NCI-H1417 treated with DMSO at 0.1 percent for 48 hours (cell line): ENCODE measurements at regions not wholly inside any gene's neighbourhood (a gene's known extent, or its start where the extent isn't known, plus 50 kb on each side); places are given as distances from the start of the nearest gene placed in this dataset.
A peak's percentile ranks its signal among the peaks of the same experiment; 100 is the strongest.
"Not testable (repeated sequence)": the region's sequence is repeated elsewhere in the genome, so short reads cannot be mapped to it uniquely, and the experiment has no call there.

Experiments used
- DNase-seq: peaks from one replicate; lab custom pipeline; 2025; lab: John Stamatoyannopoulos, UW

DNA sequence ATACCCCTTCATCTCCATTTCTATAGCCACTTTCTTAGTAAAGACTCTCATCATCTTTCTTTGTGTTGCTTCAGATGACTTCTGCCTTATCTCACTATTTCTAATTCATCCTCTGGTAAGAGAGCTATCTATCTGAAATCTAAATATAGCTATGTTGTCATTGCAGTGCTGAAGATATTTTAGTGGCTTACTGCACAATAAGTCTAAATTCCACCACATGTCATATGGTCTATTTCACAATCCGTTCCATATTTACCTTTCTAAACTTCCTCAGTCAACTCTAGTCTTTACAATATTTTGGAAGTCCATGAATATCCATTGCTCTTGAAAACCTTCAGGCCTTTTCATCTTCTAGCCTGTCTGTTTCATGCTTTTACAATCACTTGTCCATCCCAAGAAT is 465.1 kb upstream of the SLC10A2 start:
- DNase-seq = no peak

GRCh38 chr13:103528437-103528836 is 462.2 kb upstream of the SLC10A2 start:
- no peak for DNase-seq

GRCh38 chr13:103525530-103525929 is 459.3 kb upstream of the SLC10A2 start:
- peak; percentile 72 for DNase-seq

- DNase-seq = no peak
Measured at GRCh38 chr13:103523858-103524257, 457.6 kb upstream of the SLC10A2 start.

DNA sequence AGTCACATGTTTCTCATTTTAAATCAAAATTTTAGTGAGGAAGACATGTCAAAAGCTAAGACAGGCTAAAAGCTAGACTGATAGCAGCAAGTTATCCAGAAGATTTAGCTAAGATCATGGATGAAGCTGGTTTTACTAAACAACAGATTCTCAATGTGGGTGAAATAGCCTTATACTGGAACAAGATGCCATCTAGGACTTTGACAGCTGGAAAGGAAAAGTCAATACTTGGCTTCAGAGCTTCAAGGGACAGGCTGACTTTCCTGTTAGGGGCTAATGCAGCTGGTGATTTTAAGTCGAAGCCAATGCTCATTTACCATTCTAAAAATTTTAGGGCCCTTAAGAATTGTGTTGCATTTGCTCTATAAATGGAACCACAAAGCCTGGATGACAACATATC is 455.3 kb upstream of the SLC10A2 start:
- no peak for DNase-seq

DNA sequence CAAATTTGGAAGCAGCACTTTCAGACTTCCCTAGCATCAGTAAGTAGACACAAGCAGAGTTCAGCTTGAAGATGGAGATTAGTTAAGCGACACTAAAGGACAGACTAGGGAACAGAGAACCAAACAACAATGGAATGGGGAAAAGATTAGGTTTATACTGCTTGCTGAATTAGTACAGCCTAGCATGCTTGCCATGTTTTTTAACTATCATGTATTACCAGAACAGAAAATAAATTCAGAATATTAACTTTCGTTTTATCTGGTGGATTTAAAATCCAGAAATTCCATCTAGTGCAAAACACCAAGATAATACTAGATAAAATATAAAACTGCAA is 451.5 kb upstream of the SLC10A2 start:
- DNase-seq = no peak

DNA sequence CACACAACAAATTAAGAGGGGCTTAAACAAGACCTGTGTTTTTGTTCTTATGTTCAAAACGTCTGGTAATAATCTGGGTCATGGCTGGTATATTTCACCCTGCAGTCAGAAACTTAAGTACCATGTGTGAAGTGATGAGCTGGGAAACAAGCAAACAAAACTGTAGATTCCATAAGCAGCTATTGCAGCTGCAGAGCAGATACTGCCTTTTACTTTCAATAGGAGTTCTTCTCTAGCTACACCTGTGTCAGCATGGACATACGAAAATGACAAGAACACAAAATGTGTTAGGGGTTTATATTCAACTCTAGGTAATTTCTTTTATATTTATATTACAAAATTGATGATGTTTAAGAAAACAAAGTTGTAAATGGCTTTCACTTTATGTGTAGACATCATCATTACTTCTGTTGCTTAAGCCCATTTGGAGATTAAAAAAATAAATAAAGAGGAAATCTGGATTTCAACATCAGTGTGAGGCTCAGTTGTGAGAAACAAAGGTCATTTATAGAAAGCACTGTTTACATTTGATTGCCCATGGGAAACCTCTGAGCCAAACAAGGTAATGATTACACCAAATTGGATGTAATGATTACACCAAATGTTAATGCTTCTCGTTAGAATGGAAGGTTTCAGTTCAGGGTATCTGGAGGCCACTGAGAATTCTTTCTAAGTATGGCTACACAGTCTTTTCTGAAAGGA is 451.0 kb upstream of the SLC10A2 start:
- no peak for DNase-seq

DNA sequence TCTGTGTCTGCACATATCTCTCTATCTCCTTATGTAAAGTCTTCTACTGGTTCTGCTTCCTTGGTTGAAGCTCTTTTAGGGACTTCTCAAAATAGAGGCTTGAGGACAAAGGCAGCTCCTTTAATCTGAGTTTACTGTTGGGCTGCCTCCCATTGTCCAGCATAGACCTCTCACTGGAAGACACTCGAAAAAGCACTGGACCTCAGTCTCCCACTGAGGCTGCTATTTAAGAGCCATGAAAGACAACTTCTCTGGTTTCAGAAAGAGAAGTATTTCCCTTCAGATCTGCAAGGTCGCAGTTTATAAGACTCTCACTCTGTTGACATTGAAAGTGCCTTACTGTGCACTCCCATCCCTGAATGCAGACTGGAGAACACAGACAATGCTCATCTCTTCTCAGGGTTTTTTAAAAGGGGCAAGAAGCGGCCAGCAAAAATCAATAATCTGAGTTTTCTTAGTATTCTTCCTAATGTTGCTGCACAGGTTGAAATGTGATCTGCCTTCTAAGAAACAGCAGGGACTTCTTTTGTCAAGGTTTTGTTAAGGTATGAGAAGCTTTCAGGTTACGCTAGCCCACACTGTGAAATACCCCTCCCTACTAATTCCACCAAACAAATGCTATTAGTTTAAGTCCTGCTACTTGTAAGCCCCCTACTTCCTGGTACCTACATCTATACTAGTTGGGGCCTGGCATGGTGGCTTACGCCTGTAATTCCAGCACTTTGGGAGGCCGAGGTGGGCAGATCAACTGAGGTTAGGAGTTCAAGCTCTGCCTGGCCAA is 450.0 kb upstream of the SLC10A2 start:
- no peak for DNase-seq

- no peak for DNase-seq
Measured at GRCh38 chr13:103515410-103515809, 449.2 kb upstream of the SLC10A2 start.

- DNase-seq = no peak
Measured at GRCh38 chr13:103514619-103515018, 448.4 kb upstream of the SLC10A2 start.

DNA sequence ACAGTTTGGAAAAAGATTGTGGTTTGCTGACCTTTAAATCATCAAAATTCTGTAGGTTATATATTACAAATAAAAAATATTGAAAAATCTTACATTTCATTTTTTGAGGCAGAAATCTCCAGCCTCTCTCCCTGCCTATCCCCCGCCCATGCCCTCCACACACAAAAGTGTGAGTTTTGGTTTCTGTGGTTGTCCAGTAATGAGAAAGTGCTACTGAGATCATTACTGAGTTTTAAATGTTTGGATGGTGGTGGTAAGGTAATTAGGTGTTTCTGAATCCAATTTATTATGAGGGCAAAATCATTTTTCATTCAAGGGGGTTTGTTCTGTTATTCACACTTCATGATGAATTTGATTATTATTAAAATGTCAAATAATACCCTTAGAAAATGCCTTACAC is 448.0 kb upstream of the SLC10A2 start:
- DNase-seq = no peak

DNA sequence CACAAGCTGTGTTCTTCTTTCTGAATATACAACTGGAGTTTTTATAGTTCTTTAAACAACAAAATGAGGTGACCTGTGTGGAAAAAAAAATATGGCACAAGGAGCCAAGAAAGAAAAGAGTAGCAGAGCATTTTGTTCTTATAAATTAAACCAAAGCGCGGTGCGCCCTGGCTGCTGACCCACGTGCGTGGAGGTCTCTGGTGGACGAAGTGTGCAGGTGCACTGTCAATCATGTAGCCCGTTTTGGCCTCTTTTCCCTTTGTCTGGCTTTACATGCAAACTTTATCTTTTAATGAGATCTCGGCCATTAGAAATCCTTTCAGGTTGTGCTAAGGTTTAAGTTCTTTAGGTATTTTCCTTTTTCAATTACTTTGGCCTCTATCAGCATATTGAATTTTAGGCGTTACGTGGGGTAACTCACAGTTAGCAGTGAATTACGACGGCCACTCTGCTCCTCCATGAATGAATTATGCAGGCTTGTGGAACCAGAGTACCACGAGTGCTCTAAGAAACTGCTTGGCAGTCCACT is 443.9 kb upstream of the SLC10A2 start:
- no peak for DNase-seq

GRCh38 chr13:103497404-103497803 is 431.2 kb upstream of the SLC10A2 start:
- no peak for DNase-seq

- DNase-seq = no peak
Measured at GRCh38 chr13:103487841-103488240, 421.6 kb upstream of the SLC10A2 start.

- no peak for DNase-seq
Measured at GRCh38 chr13:103473081-103473480, 406.9 kb upstream of the SLC10A2 start.

DNA sequence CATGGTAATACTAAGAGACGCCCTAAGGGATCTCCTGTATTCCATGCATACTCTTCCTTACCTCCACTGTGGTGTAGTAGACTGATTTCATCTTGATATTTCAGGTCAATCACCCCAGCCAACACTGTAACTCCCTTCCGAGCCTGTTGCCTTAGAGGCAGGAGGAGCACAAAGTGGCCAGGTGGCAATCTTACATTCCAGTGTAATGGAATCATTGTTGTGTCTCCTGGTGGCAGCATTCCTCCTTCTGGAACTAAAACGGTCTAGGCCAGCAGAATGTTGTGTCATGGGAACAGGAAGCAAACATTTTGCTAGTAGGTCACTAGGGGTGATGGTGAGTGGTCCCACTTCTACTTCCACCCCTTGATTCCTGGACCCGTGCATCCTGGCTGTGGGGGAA is 405.7 kb upstream of the SLC10A2 start:
- no peak for DNase-seq

DNA sequence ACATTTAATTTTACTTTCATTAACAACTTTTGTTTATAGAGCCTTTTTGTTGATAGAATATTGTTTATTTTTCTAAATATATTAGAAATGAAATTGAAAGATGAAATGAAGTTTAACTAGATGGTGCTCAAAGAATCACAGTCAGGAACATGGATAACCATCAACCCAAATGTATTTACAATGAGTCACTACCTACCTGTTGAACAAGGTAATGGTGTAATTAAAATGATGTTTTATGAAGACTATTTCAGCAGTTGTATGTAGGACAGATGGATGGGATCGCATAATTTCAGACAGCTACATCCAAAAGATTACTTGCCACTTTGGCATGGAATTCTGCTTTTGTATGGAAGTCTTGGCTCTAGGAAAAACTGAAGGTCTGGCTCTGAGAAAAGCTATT is 403.6 kb upstream of the SLC10A2 start:
- no peak for DNase-seq

GRCh38 chr13:103466761-103467160 is 400.5 kb upstream of the SLC10A2 start:
- no peak for DNase-seq

DNA sequence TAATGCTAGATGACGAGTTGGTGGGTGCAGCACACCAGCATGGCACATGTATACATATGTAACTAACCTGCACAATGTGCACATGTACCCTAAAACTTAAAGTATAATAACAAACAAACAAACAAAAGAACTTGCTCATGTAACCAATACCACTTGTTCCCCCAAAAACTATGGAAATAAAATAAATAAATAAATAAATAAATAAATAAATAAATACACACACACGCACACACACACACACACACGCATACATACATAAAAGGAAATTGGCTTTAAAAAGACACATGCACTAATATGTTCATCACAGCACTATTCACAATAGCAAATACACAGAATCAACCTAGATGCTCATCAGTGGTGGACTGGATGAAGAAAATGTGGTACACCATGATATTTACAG is 394.0 kb upstream of the SLC10A2 start:
- DNase-seq = not testable (repeated sequence)

GRCh38 chr13:103457050-103457449 is 390.8 kb upstream of the SLC10A2 start:
- not testable (repeated sequence) for DNase-seq

DNA sequence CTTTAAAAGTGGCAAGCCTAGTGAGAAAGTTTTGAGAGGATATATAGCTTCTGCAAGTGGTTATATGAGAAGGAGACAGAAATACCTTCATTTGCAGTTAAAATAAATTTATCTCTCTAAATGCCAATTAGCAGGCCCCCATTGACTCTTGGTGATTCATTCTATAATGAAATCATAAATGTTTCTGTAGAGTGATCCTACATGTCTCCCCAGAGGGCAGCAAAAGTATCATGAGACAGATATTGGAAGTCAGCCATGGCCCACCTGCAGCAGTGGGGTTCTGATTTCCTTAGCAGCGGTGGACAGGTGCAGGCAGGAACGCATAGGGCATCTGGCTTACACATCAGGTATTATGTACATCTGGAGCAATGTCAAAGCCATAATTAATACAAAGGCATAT is 385.4 kb upstream of the SLC10A2 start:
- DNase-seq = peak; percentile 13

GRCh38 chr13:103443604-103444003 is 377.4 kb upstream of the SLC10A2 start:
- no peak for DNase-seq

DNA sequence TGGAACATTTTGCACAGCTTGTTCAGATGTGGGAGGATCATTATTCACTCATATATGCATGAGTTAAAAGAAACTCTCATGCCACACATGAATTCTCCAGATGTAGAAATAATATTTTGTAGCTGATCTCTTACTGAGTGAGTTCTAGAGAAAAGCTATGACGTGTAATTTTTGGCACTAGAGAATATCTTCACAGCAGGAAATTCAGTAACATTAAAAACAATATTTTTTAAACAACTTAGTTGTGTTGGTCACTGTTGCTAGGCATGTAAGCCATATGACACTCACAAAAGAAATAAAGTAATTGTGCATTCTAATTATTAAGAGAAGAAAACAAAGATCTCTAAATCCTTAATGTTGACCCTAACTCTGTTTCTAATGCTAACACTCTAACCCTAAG is 371.4 kb upstream of the SLC10A2 start:
- DNase-seq = no peak
